Brain microvascular endothelial cell (primary cell): ENCODE measurements at regions not wholly inside any gene's neighbourhood (a gene's known extent, or its start where the extent isn't known, plus 50 kb on each side); places are given as distances from the start of the nearest gene placed in this dataset.

Experiments
- DNase-seq: peaks from one replicate; pipeline ENCODE4 v3.0.0-alpha.2; 2020
- H3K27ac ChIP-seq: fragments of 250-450 bp; sonication (Bioruptor Pico); 2 replicates; pipeline ENCODE4 v1.5.1; 2020; ENCODE audit warnings: mild to moderate bottlenecking, moderate library complexity
- H3K27me3 ChIP-seq: fragments of 250-450 bp; sonication (Bioruptor Pico); replicated peaks from 2 replicates; pipeline ENCODE4 v1.5.1; 2020; ENCODE audit warnings: mild to moderate bottlenecking
- H3K36me3 ChIP-seq: fragments of 250-450 bp; sonication (Bioruptor Pico); replicated peaks from 2 replicates; pipeline ENCODE4 v1.5.1; 2020; ENCODE audit warnings: mild to moderate bottlenecking
- H3K4me3 ChIP-seq: 2 replicates; pipeline ENCODE4 v1.5.1; 2011; ENCODE audit warnings: low read depth, mild to moderate bottlenecking, control low read depth, low read length, moderate library complexity
- CTCF ChIP-seq: IDR thresholded peaks from 2 replicates; pipeline ENCODE4 v1.5.1; 2011; ENCODE audit warnings: low read depth, mild to moderate bottlenecking, moderate library complexity, low read length, control low read depth, inconsistent platforms; ENCODE audit errors: missing control alignments
- in situ Hi-C: cut with HindIII; loops from 2 replicates; pipeline ENCODE4 v1.10.0; 2017; ENCODE audit warnings: low sequenced_read_pairs, low pct_ligation_motif_present

DNA sequence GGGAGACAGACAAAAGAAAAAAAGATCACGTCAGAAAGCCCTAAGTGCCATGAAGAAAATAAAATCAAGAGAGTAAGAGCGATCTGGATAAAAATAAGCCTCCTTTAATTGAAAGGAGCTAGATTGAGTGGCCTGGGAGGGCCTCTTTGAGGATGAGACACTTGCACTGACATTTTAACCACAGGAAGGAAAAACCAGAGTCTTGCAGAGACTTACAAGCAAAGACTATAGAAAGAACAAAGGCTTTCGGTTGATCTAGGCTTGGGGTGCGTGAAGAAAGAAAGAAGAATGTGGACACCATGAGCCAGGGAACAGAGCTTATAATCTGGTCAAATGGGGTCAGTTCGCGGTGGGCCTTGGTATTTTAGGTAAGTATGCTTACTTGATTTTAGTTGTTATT, 342.7 kb downstream of the COG6 start:
- in situ Hi-C loops: no loop called here
- DNase-seq: no peak
- no peaks in the 10 kb centered on the region for H3K36me3 ChIP-seq
- H3K27ac ChIP-seq: no peak overlapping the region
- TF ChIP-seq CTCF: no peak
- no peaks in the 10 kb centered on the region for H3K27me3 ChIP-seq
- no peak overlapping the region for H3K4me3 ChIP-seq

- no peak overlapping the region for H3K27ac ChIP-seq
- in situ Hi-C loops: no loop called here
- no peak for DNase-seq
- TF ChIP-seq CTCF: no peak
- no peaks in the 10 kb centered on the region for H3K36me3 ChIP-seq
- H3K4me3 ChIP-seq: no peak overlapping the region
- no peaks in the 10 kb centered on the region for H3K27me3 ChIP-seq
Observed at GRCh38 chr13:40002016-40002415, 346.6 kb downstream of the COG6 start.

GRCh38 chr13:40013554-40013953, 358.1 kb downstream of the COG6 start:
- no peak for TF ChIP-seq CTCF
- Histone ChIP-seq H3K36me3 (no peaks in the 10 kb centered on the region), H3K27me3 (no peaks in the 10 kb centered on the region), H3K4me3 (no peak overlapping the region), H3K27ac (no peak overlapping the region)
- DNase-seq: no peak
- in situ Hi-C loops: no loop called here

DNA sequence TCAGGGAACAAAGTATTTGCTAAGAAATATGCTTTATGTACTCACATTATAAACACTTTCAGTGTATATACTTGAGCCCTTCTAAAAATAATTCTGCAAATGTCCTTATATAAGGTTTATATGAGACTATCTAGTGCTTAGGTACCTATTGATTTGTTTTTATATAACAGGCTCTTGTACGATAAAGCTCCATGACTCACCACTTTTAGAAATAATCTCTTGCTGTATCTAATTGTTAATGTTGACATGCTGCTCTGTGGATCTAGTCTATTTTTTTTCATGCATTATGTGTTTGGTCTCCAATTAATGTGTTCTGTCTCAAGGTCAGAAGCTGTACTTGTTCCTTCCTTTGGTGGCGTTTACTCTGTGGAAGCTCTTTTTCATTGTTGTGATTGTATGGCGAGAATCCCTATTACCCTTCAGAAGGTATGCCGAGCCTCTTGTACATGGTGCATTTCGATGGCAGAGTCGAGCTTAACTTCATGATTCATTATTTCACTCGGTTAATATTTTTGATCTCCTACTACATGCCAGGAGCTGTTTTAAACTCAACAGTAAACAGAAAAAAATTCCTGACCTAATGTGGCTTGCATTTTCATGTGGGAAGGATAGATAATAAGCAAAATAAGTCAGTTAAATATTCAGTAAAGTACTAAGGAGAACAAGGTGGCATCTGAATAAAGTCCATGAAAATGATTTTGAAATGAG, 361.6 kb downstream of the COG6 start:
- no peak for TF ChIP-seq CTCF
- H3K4me3 ChIP-seq: no peak overlapping the region
- no peaks in the 10 kb centered on the region for H3K27me3 ChIP-seq
- in situ Hi-C loops: no loop called here
- H3K36me3 ChIP-seq: no peaks in the 10 kb centered on the region
- no peak overlapping the region for H3K27ac ChIP-seq
- DNase-seq: no peak

- H3K27me3 ChIP-seq: no peaks in the 10 kb centered on the region
- no peak overlapping the region for H3K27ac ChIP-seq
- DNase-seq: no peak
- in situ Hi-C loops: no loop called here
- no peaks in the 10 kb centered on the region for H3K36me3 ChIP-seq
- no peak for TF ChIP-seq CTCF
- H3K4me3 ChIP-seq: no peak overlapping the region
Observed at GRCh38 chr13:40017662-40018262, 362.3 kb downstream of the COG6 start.
